Heart right ventricle (tissue), 16 donors: ENCODE measurements at regions not wholly inside any gene's neighbourhood (a gene's known extent, or its start where the extent isn't known, plus 50 kb on each side); places are given as distances from the start of the nearest gene placed in this dataset.

ENCODE experiments used
- ATAC-seq, 8 donors: fragments of 200-7000 bp; cut with Tn5 transposase; one replicate each; pipeline ENCODE4 v1.9.1; 2020; ENCODE audit warnings: mild to moderate bottlenecking in 8 of 8, moderate library complexity in 8 of 8, moderate number of reproducible peaks in 1 of 8
- DNase-seq, 2 donors: peaks; one replicate each; pipeline ENCODE4 v3.0.0-alpha.2; 2020
- H3K27ac ChIP-seq, 10 donors: fragments of 200-600 bp; sonication (generic) in 2 of 10; one replicate each; pipeline versions ENCODE4 v1.5.0 to v1.8.0; 2020 to 2022; ENCODE audit warnings: mild to moderate bottlenecking in 3 of 10
- H3K27me3 ChIP-seq, 7 donors: fragments of 200-600 bp; one replicate each; pipeline ENCODE4 v1.8.0; 2021 to 2022; ENCODE audit warnings: mild to moderate bottlenecking in 2 of 7
- H3K36me3 ChIP-seq, 9 donors: fragments of 200-600 bp; sonication (generic) in 1 of 9; one replicate each; pipeline versions ENCODE4 v1.5.0 to v1.8.0; 2020 to 2022; ENCODE audit warnings: mild to moderate bottlenecking in 2 of 9
- H3K4me1 ChIP-seq, 9 donors: fragments of 200-600 bp; sonication (generic) in 1 of 9; one replicate each; pipeline versions ENCODE4 v1.5.0 to v1.8.0; 2020 to 2022; ENCODE audit warnings: mild to moderate bottlenecking in 4 of 9
- H3K4me3 ChIP-seq, 10 donors: fragments of 200-600 bp; sonication (generic) in 2 of 10; one replicate each; pipeline versions ENCODE4 v1.5.0 to v1.8.0; 2020 to 2022; ENCODE audit warnings: mild to moderate bottlenecking in 7 of 10, moderate library complexity in 2 of 10
- H3K9me3 ChIP-seq, 11 donors: fragments of 200-600 bp in 10 of 11; sonication (generic) in 2 of 11; one replicate each; pipeline versions ENCODE4 v1.5.0 to v1.8.0; 2013 to 2022; ENCODE audit warnings: mild to moderate bottlenecking in 2 of 11, control low read depth in 1 of 11, moderate library complexity in 1 of 11
- WGBS, 2 donors: extraction: QIAGEN DNeasy Blood & Tissue Kit; methylation state at CpG; one replicate each; pipeline ENCODE4 v1.1.7; 2013; ENCODE audit warnings: inconsistent platforms in 1 of 2; 5-methylcytosine and 5-hydroxymethylcytosine counted together
- intact Hi-C, 10 donors: fragments of 100-400 bp; cut with DNase I; formaldehyde crosslinking; loops; one replicate each; pipeline versions ENCODE4 v1.11.1 to v1.14.2; 2022
- TF ChIP-seq, protein P1 (sequence below), 9 donors: fragments of 200-600 bp; sonication (generic) in 2 of 9; IDR thresholded peaks; one replicate each; pipeline versions ENCODE4 v1.5.0 to v1.8.0; 2021 to 2022; ENCODE audit warnings: antibody characterized with exemption in 9 of 9, mild to moderate bottlenecking in 5 of 9, moderate library complexity in 1 of 9
- donor health status: Arrhythmogenic right ventricular cardiomyopathy.
- donor health status: ischemic (EF 13 %, LVEDD 7.1; RV severe dilation, severe dysfunction).
- donor health status: healthy with polysubstance abuse.
- donor health status: DM: no; HTN: yes; CAD: no.
- donor health status: DM: no; HTN: no; CAD: no.
- donor health status: ischemic (EF 25% LVEDD 6.9; RV normal size, moderate dysfunction).
- donor health status: ischemic (EF 25% LVEDD 5.7; RV mildly dilated, moderate dysfunction).
- donor health status: healthy.
- donor health status: DM: yes; HTN: yes; CAD: no.
- donor health status: Ischemic cardiomyopathy.
- donor health status: ischemic (EF 35%, LVEDD 5.7; RV mildly dilated, moderate dysfunction).
- donor health status: nonischemic (EF 11% LVEDD 7.7; RV severe dilation, severe dysfunction).
- donor health status: DM: yes; HTN: yes; CAD: no.
- donor health status: PGD.
- donor health status: ischemic (EF 29% LVEDD 5.4; RV normal size, mild dysfunction).
- donor health status: nonischemic (EF 23%, LVEDD 6.1; RV moderate dilation, normal function).

DNA sequence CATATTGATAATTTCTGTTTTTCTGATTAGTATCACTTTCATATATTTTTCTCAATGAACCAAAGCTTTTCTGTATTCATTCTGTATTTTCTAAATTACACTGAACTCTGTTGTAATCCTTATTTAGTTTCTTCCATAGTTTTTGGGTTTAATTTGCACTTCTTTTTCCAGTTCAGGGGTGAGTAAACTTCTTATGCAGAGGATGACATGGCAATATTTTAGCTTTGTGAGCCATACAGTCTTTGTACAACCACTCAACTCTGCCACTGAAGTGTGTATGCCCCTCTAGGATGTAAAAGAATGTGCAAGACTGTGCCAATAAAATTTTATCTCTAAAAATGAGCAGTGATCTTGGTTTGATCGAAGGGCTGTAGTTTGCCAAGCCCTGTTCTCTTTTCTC lies 239.0 kb upstream of the CITED2 start:
- ATAC-seq (no peak), DNase-seq (no peak)
- 82 to 89% methylated on average over 1 of the region's 1 CpG for WGBS, 2 donors
- H3K4me1 ChIP-seq = peaks cover 0 to 5% (median 0%) of the 10 kb centered on the region in 9 donors
- intact Hi-C loops = no loop called here
- no peak overlapping the region for H3K4me3 ChIP-seq
- no peak overlapping the region for H3K27ac ChIP-seq
- no peaks in the 10 kb centered on the region for H3K36me3 ChIP-seq
- H3K9me3 ChIP-seq = no peaks in the 10 kb centered on the region
- TF ChIP-seq, protein P1, sequence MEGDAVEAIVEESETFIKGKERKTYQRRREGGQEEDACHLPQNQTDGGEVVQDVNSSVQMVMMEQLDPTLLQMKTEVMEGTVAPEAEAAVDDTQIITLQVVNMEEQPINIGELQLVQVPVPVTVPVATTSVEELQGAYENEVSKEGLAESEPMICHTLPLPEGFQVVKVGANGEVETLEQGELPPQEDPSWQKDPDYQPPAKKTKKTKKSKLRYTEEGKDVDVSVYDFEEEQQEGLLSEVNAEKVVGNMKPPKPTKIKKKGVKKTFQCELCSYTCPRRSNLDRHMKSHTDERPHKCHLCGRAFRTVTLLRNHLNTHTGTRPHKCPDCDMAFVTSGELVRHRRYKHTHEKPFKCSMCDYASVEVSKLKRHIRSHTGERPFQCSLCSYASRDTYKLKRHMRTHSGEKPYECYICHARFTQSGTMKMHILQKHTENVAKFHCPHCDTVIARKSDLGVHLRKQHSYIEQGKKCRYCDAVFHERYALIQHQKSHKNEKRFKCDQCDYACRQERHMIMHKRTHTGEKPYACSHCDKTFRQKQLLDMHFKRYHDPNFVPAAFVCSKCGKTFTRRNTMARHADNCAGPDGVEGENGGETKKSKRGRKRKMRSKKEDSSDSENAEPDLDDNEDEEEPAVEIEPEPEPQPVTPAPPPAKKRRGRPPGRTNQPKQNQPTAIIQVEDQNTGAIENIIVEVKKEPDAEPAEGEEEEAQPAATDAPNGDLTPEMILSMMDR (IDR thresholded peaks at IDR 0.05) = no peak
- H3K27me3 ChIP-seq = no peaks in the 10 kb centered on the region

DNA sequence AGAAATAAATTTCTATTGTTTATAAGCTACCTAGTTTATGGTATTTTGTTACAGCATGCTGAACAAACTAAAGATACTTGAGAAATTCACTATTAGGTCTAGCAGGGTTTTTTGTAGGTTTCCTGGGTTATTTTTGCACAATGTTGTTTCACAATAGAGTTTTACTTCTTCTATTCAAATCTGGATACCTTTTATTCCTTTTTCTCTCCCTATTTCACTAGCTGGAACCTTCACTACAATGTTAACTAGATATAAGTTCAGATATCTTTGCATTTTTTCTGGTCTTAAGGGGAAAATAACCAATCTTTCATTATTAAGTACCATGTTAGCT lies 237.7 kb upstream of the CITED2 start:
- Histone ChIP-seq H3K36me3 (no peaks in the 10 kb centered on the region), H3K27ac (no peak overlapping the region), H3K4me1 (peaks cover 0 to 6% (median 0%) of the 10 kb centered on the region in 9 donors), H3K9me3 (no peaks in the 10 kb centered on the region), H3K27me3 (no peaks in the 10 kb centered on the region), H3K4me3 (no peak overlapping the region)
- DNase-seq = no peak
- TF ChIP-seq, protein P1 (IDR thresholded peaks at IDR 0.05) = no peak
- no peak for ATAC-seq
- intact Hi-C loops = no loop called here

DNA sequence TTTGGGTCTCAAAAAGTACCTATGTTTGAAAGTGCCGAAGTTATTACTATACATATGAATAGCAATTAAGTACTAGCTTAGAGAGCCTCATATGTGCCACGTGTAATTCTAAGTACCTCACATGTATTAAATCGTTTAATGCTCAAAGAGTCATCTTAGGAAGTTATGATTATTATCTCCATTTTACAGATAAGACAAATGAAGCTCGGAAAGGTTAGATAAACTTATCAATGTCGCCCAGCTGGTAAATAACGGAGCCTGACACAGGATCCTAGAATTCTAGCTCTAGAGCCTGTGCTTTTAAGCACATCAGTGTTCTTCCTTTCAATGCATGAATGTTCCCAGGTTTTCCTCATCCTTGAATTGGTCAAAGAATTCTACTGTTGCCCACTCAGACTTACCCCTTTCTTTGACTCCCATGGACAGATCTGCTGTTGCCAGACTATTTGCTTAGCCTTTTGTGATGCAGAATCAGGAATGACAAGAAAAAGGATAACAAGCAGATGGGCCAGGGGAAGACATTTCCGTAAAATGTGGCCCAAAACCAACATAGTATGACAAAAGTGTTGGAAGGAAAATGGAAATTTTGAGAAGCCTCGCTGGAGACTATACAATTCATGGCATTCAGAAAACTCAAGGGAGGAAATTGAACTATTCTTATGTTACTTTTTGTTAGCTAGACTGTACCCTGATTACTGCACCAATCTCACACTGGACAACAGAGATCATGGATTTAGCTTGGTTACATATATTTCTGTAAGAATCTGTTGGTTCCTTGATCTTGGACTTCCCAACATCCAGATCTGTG lies 237.1 kb upstream of the CITED2 start:
- Histone ChIP-seq H3K27me3 (no peaks in the 10 kb centered on the region), H3K4me3 (no peak overlapping the region), H3K36me3 (no peaks in the 10 kb centered on the region), H3K9me3 (no peaks in the 10 kb centered on the region), H3K27ac (no peak overlapping the region), H3K4me1 (peaks cover 0 to 6% (median 0%) of the 10 kb centered on the region in 9 donors)
- WGBS, 2 donors = 66 to 73% methylated on average over 8 of the region's 8 CpGs
- intact Hi-C loops = no loop called here
- ATAC-seq (no peak), DNase-seq (no peak)
- TF ChIP-seq, protein P1 (IDR thresholded peaks at IDR 0.05) = no peak

DNA sequence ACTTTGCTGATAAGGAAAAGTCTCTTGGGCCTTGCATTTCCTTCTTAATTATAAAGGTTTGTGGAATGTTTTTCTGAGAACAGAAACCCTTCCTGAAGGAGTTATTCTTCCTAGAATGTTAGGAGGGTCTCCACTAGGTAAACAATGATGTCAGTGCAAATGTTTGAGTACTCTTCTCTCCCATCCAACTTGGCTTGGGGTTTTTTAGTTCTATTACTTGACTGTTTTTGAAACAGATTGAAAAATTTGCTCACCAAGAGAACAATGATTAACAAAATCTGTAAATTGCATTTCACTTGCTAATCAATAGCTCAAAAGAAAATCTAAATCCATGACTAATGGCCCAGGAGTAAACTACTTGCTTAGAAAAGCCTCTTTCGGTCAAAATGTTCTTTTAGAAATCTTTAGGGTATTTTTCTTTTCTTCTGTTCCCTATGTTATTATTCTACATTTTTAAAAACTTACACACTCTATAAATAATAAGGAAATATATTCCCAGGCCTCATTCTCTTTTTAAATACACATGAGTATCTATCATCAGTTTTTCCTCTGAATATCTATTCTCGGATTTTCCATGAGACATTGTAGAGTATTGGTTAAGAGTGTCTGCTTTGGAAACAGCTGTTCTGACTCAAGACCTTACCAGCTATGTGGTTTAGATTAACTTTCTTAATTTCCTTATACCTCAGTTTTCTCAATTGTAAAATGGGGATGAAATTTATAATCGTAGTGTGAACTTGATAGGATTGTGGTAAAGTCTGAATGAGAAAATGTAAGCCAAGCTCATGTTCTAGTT lies 234.2 kb upstream of the CITED2 start:
- H3K9me3 ChIP-seq = peaks cover 0 to 5% (median 0%) of the 10 kb centered on the region in 11 donors
- TF ChIP-seq, protein P1 (IDR thresholded peaks at IDR 0.05) = no peak
- no peak for ATAC-seq
- H3K36me3 ChIP-seq = no peaks in the 10 kb centered on the region
- no peak overlapping the region for H3K27ac ChIP-seq
- intact Hi-C loops = no loop called here
- peaks cover 0 to 6% (median 0%) of the 10 kb centered on the region in 9 donors for H3K4me1 ChIP-seq
- WGBS, 2 donors = 84 to 86% methylated on average over 3 of the region's 3 CpGs
- H3K4me3 ChIP-seq = no peak overlapping the region
- no peaks in the 10 kb centered on the region for H3K27me3 ChIP-seq
- no peak for DNase-seq
